A549 (cell line): ENCODE measurements at regions not wholly inside any gene's neighbourhood (a gene's known extent, or its start where the extent isn't known, plus 50 kb on each side); places are given as distances from the start of the nearest gene placed in this dataset.

ENCODE experiments used
- ATAC-seq, 2 experiments: fragments of 200-7000 bp in 1 of 2; fragments of >200 bp in 1 of 2; cut with Nextera tagmentation in 1 of 2; cut with Tn5 transposase in 1 of 2; 3 replicates each; pipeline versions ENCODE4 v1.8.0 to v1.9.1; 2018 to 2020; ENCODE audit warnings: mild to moderate bottlenecking in 1 of 2, moderate library complexity in 1 of 2
- CTCF ChIA-PET: fragments of 300-600 bp; sonication (Branson Sonifier 250); formaldehyde crosslinking; extraction: SDS; loops from one replicate; lab custom pipeline; 2021; ENCODE audit warnings: antibody characterized with exemption, inconsistent platforms; lab: Yijun Ruan, JAX
- POLR2A ChIA-PET: fragments of 350-600 bp; formaldehyde crosslinking; extraction: SDS; loops from one replicate; lab custom pipeline; 2021; ENCODE audit warnings: antibody characterized with exemption, inconsistent platforms; lab: Yijun Ruan, JAX
- DNase-seq, 2 experiments: peaks; one replicate each; pipeline versions ENCODE4 v3.0.0 to v3.0.0-alpha.2; 2011 to 2016; ENCODE audit warnings: low read depth in 1 of 2, low spot score in 1 of 2
- FAIRE-seq: peaks from 2 replicates; lab custom pipeline; 2011; peaks lifted over from hg19 to GRCh38; lab: Jason Lieb, UNC
- H3K27ac ChIP-seq, 2 experiments: fragments of >200 bp; sonication (Bioruptor Twin); formaldehyde crosslinking; 3 replicates each; pipeline ENCODE4 v1.5.1; 2016 to 2017
- H3K4me1 ChIP-seq: fragments of >200 bp; sonication (Bioruptor Twin); formaldehyde crosslinking; 3 replicates; pipeline ENCODE4 v1.6.1; 2016
- H3K4me2 ChIP-seq: fragments of >200 bp; sonication (Bioruptor Twin); formaldehyde crosslinking; 3 replicates; pipeline ENCODE4 v1.6.1; 2016
- H3K4me3 ChIP-seq: fragments of >200 bp; sonication (Bioruptor Twin); formaldehyde crosslinking; 3 replicates; pipeline ENCODE4 v1.5.1; 2016
- H3K9me3 ChIP-seq: fragments of >200 bp; sonication (Bioruptor Twin); formaldehyde crosslinking; 3 replicates; pipeline ENCODE4 v1.6.1; 2016
- CBX8 ChIP-seq: fragments of 200-600 bp; sonication (generic); IDR thresholded peaks from 2 replicates; pipeline ENCODE4 v1.6.1; 2016
- EP300 ChIP-seq, 2 experiments: fragments of >200 bp; sonication (Bioruptor Twin); formaldehyde crosslinking; IDR thresholded peaks; 2 replicates in 1 of 2; 3 replicates in 1 of 2; pipeline ENCODE4 v1.6.1; 2016 to 2017
- FOSB ChIP-seq: fragments of 250-450 bp; sonication (Bioruptor Pico); IDR thresholded peaks from 2 replicates; pipeline ENCODE4 v1.5.0; 2020; ENCODE audit warnings: mild to moderate bottlenecking, moderate library complexity
- GATA3 ChIP-seq: IDR thresholded peaks from 2 replicates; pipeline ENCODE4 v1.6.1; 2012; ENCODE audit warnings: borderline replicate concordance
- HEYL ChIP-seq: fragments of 250-450 bp; sonication (Bioruptor Pico); IDR thresholded peaks from 2 replicates; pipeline ENCODE4 v1.8.0; 2021; ENCODE audit warnings: mild to moderate bottlenecking, moderate library complexity
- HOXA7 ChIP-seq: fragments of 250-450 bp; sonication (Bioruptor Pico); IDR thresholded peaks from 2 replicates; pipeline ENCODE4 v1.5.0; 2020; ENCODE audit warnings: mild to moderate bottlenecking, moderate library complexity
- HOXB13 ChIP-seq: fragments of 250-450 bp; sonication (Bioruptor Pico); IDR thresholded peaks from 2 replicates; pipeline ENCODE4 v1.5.0; 2020; ENCODE audit warnings: low read depth, mild to moderate bottlenecking, moderate library complexity
- KDM5A ChIP-seq: fragments of 200-600 bp; sonication (generic); IDR thresholded peaks from 2 replicates; pipeline ENCODE4 v1.6.1; 2016; ENCODE audit warnings: antibody characterized with exemption, mild to moderate bottlenecking
- MAFK ChIP-seq: fragments of 450-650 bp; IDR thresholded peaks from 2 replicates; pipeline ENCODE4 v1.6.1; 2014; ENCODE audit not compliant: partially characterized antibody
- NFE2L2 ChIP-seq: fragments of 150-350 bp; conservative IDR thresholded peaks from 2 replicates; pipeline ENCODE4 v1.6.1; 2014; ENCODE audit warnings: low read length
- NPAS2 ChIP-seq: fragments of 250-450 bp; sonication (Bioruptor Pico); IDR thresholded peaks from 2 replicates; pipeline ENCODE4 v1.8.0; 2022; ENCODE audit warnings: mild to moderate bottlenecking, moderate library complexity, borderline replicate concordance
- PHF8 ChIP-seq: fragments of 200-600 bp; sonication (generic); IDR thresholded peaks from 2 replicates; pipeline ENCODE4 v1.6.1; 2016; ENCODE audit warnings: low read depth, mild to moderate bottlenecking, antibody characterized with exemption, moderate library complexity, borderline replicate concordance
- POLR2AphosphoS2 ChIP-seq: conservative IDR thresholded peaks from 2 replicates; pipeline ENCODE4 v1.6.1; 2012; ENCODE audit warnings: low read length, improper control_type of control experiment, inconsistent platforms
- RCOR1 ChIP-seq: fragments of 150-350 bp; IDR thresholded peaks from 2 replicates; pipeline ENCODE4 v1.6.1; 2014; ENCODE audit warnings: antibody characterized with exemption, low read length, low read depth
- RFX5 ChIP-seq: fragments of 450-650 bp; IDR thresholded peaks from 2 replicates; pipeline ENCODE4 v1.7.1; 2014; ENCODE audit warnings: antibody characterized with exemption, mild to moderate bottlenecking, moderate library complexity
- SMC3 ChIP-seq: fragments of >200 bp; sonication (Bioruptor Twin); formaldehyde crosslinking; IDR thresholded peaks from 3 replicates; pipeline ENCODE4 v1.6.1; 2018; ENCODE audit warnings: inconsistent platforms
- SREBF2 ChIP-seq: fragments of 450-650 bp; IDR thresholded peaks from 2 replicates; pipeline ENCODE4 v1.6.1; 2014; ENCODE audit warnings: mild to moderate bottlenecking, moderate library complexity
- TFCP2L1 ChIP-seq: fragments of 250-450 bp; sonication (Bioruptor Pico); IDR thresholded peaks from 2 replicates; pipeline ENCODE4 v1.5.0; 2021; ENCODE audit warnings: mild to moderate bottlenecking
- ZC3H11A ChIP-seq: fragments of 450-650 bp; IDR thresholded peaks from 2 replicates; pipeline ENCODE4 v1.6.1; 2014; ENCODE audit warnings: antibody characterized with exemption, mild to moderate bottlenecking
- ZFP36 ChIP-seq: fragments of 450-650 bp; IDR thresholded peaks from 2 replicates; pipeline ENCODE4 v1.6.1; 2014; ENCODE audit warnings: borderline replicate concordance; ENCODE audit not compliant: partially characterized antibody
- ZSCAN20 ChIP-seq: fragments of 250-450 bp; sonication (Bioruptor Pico); IDR thresholded peaks from 2 replicates; pipeline ENCODE4 v1.8.0; 2022; ENCODE audit warnings: mild to moderate bottlenecking, moderate library complexity
- WGBS: methylation state at CpG from one replicate; pipeline ENCODE4 v1.1.6; 2017; ENCODE audit errors: missing lambda C conversion rate; 5-methylcytosine and 5-hydroxymethylcytosine counted together
- TF ChIP-seq, protein P1 (sequence below): fragments of >200 bp; sonication (Bioruptor Twin); formaldehyde crosslinking; IDR thresholded peaks from 3 replicates; pipeline ENCODE4 v1.5.1; 2016
- TF ChIP-seq, protein P2 (sequence below): fragments of 250-450 bp; sonication (Bioruptor Pico); IDR thresholded peaks from 2 replicates; pipeline ENCODE4 v1.5.0; 2021; ENCODE audit warnings: mild to moderate bottlenecking, moderate library complexity, borderline replicate concordance
- TF ChIP-seq, protein P3 (sequence below): fragments of >200 bp; sonication (Bioruptor Twin); formaldehyde crosslinking; IDR thresholded peaks from 3 replicates; pipeline ENCODE4 v1.6.1; 2016
- TF ChIP-seq, protein P4 (sequence below): fragments of 200-600 bp; sonication (generic); IDR thresholded peaks from 2 replicates; pipeline ENCODE4 v1.6.1; 2016; ENCODE audit warnings: antibody characterized with exemption, mild to moderate bottlenecking, moderate library complexity
- TF ChIP-seq, protein P5 (sequence below): IDR thresholded peaks from 2 replicates; pipeline ENCODE4 v1.6.1; 2012; ENCODE audit warnings: low read depth, borderline replicate concordance

DNA sequence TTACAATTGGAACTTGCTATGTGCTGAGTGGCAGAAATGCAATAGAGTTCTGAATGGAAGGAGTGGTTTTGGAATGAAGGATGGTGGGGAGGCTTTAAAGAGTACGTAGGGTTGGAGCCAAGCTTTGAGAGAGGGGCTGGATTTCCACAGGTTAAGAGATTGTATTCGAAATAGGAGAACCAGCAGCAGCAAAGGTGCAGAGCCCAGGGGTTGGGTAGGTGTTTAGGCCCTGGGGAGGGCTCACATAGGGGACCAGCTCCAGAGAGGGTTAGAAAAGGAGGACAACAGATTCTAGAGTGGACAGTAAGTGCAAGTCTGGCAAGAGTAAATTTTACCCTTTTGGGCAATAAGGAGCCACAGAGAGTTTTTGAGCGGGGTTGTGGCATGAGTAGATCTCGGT, 297.2 kb downstream of the RPS24 start:
- DNase-seq, result no peak
- ATAC-seq, result no peak
- Histone ChIP-seq H3K4me1 (no peaks in the 10 kb centered on the region), H3K27ac (no peak overlapping the region), H3K9me3 (peaks cover 20% of the 10 kb centered on the region; the same call in 1 of the 3 replicates), H3K4me2 (no peak overlapping the region), H3K4me3 (no peak overlapping the region)
- ChIA-PET CTCF (interaction anchor here (0.5 to 0.8 kb wide), 2 partner anchors 13 to 109 kb away, joined by 3 read pairs; no protein-coding TSS in a partner anchor), POLR2A (no interaction called here)
- no peak for TF ChIP-seq CBX8
- TF ChIP-seq POLR2AphosphoS2, result no peak
- TF ChIP-seq HOXA7, result no peak
- TF ChIP-seq MAFK, result no peak
- TF ChIP-seq TFCP2L1 (CRISPR knock-in tag), result no peak
- no peak for TF ChIP-seq NPAS2 (CRISPR knock-in tag)
- no peak for TF ChIP-seq SMC3
- no peak for TF ChIP-seq SREBF2
- no peak for TF ChIP-seq KDM5A
- TF ChIP-seq, protein P1, sequence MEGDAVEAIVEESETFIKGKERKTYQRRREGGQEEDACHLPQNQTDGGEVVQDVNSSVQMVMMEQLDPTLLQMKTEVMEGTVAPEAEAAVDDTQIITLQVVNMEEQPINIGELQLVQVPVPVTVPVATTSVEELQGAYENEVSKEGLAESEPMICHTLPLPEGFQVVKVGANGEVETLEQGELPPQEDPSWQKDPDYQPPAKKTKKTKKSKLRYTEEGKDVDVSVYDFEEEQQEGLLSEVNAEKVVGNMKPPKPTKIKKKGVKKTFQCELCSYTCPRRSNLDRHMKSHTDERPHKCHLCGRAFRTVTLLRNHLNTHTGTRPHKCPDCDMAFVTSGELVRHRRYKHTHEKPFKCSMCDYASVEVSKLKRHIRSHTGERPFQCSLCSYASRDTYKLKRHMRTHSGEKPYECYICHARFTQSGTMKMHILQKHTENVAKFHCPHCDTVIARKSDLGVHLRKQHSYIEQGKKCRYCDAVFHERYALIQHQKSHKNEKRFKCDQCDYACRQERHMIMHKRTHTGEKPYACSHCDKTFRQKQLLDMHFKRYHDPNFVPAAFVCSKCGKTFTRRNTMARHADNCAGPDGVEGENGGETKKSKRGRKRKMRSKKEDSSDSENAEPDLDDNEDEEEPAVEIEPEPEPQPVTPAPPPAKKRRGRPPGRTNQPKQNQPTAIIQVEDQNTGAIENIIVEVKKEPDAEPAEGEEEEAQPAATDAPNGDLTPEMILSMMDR, result no peak
- no peak for TF ChIP-seq HEYL (CRISPR knock-in tag)
- TF ChIP-seq ZC3H11A, result no peak
- TF ChIP-seq, protein P2, sequence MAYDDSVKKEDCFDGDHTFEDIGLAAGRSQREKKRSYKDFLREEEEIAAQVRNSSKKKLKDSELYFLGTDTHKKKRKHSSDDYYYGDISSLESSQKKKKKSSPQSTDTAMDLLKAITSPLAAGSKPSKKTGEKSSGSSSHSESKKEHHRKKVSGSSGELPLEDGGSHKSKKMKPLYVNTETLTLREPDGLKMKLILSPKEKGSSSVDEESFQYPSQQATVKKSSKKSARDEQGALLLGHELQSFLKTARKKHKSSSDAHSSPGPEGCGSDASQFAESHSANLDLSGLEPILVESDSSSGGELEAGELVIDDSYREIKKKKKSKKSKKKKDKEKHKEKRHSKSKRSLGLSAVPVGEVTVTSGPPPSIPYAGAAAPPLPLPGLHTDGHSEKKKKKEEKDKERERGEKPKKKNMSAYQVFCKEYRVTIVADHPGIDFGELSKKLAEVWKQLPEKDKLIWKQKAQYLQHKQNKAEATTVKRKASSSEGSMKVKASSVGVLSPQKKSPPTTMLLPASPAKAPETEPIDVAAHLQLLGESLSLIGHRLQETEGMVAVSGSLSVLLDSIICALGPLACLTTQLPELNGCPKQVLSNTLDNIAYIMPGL (CRISPR knock-in tag), result no peak
- no peak for TF ChIP-seq GATA3
- TF ChIP-seq, protein P3, sequence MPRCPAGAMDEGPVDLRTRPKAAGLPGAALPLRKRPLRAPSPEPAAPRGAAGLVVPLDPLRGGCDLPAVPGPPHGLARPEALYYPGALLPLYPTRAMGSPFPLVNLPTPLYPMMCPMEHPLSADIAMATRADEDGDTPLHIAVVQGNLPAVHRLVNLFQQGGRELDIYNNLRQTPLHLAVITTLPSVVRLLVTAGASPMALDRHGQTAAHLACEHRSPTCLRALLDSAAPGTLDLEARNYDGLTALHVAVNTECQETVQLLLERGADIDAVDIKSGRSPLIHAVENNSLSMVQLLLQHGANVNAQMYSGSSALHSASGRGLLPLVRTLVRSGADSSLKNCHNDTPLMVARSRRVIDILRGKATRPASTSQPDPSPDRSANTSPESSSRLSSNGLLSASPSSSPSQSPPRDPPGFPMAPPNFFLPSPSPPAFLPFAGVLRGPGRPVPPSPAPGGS, result no peak
- WGBS, result 55% methylated on average over 4 of the region's 4 CpGs
- no peak for FAIRE-seq

DNA sequence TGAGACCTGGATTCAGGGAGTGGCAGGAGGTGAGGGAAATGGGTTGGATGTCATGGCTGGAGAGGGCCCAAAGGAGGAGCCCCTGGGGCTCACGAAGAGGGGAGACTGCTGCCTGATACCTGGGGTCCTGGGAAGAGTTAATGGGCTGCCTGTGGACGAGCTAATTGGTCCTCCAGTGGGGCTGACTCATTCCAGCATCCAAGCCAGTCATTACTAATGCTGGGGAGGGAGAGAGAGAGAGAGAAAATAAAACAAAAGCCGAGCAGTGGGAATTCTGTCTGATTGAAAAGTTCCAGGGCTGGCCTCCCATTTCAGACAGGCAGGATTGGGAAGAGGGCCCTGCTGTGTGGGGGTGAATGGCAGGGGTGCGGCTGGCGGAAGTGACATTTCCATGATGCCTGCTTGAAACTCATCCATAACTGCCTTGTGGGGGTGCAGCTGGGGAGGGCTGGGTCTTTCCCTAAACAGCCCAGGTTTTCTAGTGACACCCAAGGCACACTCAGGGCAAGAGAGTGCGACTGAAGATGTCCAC, 297.8 kb downstream of the RPS24 start:
- FAIRE-seq, result no peak
- Histone ChIP-seq H3K9me3 (peaks cover 15% of the 10 kb centered on the region; the same call in 1 of the 3 replicates), H3K27ac (no peak overlapping the region), H3K4me2 (no peak overlapping the region), H3K4me3 (no peak overlapping the region), H3K4me1 (no peaks in the 10 kb centered on the region)
- no peak for ATAC-seq
- ChIA-PET CTCF (interaction anchor here (0.8 kb wide), 1 partner anchor 12 kb away, joined by 3 read pairs; no protein-coding TSS in a partner anchor), POLR2A (no interaction called here)
- TF ChIP-seq NPAS2 (CRISPR knock-in tag), result no peak
- WGBS, result 63% methylated on average over 6 of the region's 6 CpGs
- no peak for DNase-seq

DNA sequence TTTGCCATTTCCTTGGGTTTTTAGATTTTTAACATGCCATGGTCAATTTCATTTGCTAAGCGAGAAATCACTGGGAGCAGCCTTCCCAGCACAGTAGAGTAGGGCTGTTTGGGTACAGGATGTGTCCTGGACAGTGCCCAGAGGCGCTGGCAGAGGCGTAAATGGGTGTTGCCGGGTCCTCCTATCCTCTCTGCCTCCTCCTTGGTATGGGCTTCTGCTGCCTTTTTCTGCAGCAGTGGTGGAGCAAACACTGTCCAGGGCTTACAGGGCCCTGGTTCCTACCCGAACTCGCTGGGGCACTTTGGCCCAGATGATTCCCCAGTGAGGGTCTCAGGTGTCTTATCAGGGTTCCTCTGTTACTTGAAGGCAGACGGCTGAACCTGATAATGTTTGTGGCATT, 298.3 kb downstream of the RPS24 start:
- FAIRE-seq, result no peak
- ChIA-PET CTCF (no interaction called here), POLR2A (no interaction called here)
- no peak for ATAC-seq
- 74% methylated on average over 7 of the region's 7 CpGs for WGBS
- Histone ChIP-seq H3K27ac (no peak overlapping the region), H3K4me2 (no peak overlapping the region), H3K9me3 (peaks cover 12% of the 10 kb centered on the region; the same call in 1 of the 3 replicates), H3K4me3 (no peak overlapping the region), H3K4me1 (no peaks in the 10 kb centered on the region)
- DNase-seq, result no peak
- TF ChIP-seq PHF8, result no peak
- no peak for TF ChIP-seq ZSCAN20
- TF ChIP-seq RFX5, result no peak
- no peak for TF ChIP-seq NFE2L2
- TF ChIP-seq, protein P4, sequence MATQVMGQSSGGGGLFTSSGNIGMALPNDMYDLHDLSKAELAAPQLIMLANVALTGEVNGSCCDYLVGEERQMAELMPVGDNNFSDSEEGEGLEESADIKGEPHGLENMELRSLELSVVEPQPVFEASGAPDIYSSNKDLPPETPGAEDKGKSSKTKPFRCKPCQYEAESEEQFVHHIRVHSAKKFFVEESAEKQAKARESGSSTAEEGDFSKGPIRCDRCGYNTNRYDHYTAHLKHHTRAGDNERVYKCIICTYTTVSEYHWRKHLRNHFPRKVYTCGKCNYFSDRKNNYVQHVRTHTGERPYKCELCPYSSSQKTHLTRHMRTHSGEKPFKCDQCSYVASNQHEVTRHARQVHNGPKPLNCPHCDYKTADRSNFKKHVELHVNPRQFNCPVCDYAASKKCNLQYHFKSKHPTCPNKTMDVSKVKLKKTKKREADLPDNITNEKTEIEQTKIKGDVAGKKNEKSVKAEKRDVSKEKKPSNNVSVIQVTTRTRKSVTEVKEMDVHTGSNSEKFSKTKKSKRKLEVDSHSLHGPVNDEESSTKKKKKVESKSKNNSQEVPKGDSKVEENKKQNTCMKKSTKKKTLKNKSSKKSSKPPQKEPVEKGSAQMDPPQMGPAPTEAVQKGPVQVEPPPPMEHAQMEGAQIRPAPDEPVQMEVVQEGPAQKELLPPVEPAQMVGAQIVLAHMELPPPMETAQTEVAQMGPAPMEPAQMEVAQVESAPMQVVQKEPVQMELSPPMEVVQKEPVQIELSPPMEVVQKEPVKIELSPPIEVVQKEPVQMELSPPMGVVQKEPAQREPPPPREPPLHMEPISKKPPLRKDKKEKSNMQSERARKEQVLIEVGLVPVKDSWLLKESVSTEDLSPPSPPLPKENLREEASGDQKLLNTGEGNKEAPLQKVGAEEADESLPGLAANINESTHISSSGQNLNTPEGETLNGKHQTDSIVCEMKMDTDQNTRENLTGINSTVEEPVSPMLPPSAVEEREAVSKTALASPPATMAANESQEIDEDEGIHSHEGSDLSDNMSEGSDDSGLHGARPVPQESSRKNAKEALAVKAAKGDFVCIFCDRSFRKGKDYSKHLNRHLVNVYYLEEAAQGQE, result no peak
- no peak for TF ChIP-seq ZFP36
- TF ChIP-seq NPAS2 (CRISPR knock-in tag), result no peak
- no peak for TF ChIP-seq RCOR1
- TF ChIP-seq MAFK, result no peak
- TF ChIP-seq HOXB13, result no peak
- TF ChIP-seq, protein P5, sequence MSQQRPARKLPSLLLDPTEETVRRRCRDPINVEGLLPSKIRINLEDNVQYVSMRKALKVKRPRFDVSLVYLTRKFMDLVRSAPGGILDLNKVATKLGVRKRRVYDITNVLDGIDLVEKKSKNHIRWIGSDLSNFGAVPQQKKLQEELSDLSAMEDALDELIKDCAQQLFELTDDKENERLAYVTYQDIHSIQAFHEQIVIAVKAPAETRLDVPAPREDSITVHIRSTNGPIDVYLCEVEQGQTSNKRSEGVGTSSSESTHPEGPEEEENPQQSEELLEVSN, result no peak
- no peak for TF ChIP-seq FOSB (CRISPR knock-in tag)
- TF ChIP-seq EP300 (IDR thresholded peaks at IDR 0.05), result no peak
